ENCODE measurements at regions not wholly inside any gene's neighbourhood (a gene's known extent, or its start where the extent isn't known, plus 50 kb on each side); places are given as distances from the start of the nearest gene placed in this dataset.

DNA sequence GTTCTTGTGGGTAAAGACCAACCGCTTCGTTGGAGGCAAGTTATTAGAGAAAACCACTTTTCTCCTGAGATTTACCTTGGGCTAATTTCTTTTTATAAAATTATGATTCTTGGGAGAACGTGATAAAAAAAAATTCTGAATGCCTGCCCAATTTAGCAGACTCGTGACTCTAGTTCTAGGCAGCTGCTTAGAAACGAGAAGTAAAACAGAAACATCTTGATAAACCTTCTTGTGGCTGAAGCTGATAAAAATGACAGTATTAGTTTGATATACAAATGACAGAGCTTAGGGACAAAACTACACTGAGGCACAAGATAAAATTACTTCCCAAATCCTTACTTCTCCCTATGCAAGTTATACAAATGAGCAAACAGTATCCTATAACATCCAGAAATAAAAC lies 458.9 kb upstream of the TEX13C start:
- DNase-seq, result no peak

DNA sequence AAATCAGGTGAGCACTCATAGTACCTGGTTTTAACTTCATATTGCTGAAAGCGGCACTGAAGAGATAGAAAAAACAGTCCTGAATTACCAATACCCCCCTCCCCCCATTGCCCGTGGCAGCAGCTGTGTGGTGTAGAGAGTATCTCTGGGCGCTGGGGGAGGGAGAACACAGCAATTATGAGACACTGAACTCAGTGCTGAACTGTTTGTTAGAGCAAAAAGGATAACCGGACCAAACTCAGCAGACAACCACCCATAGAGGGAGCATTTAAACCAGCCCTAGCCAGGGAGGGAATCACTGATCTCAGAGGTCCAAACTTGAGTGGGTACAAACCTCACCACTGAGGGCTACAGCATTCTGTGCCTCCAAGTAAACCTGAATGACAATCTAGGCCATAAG lies 457.4 kb upstream of the TEX13C start:
- DNase-seq, result no peak

DNA sequence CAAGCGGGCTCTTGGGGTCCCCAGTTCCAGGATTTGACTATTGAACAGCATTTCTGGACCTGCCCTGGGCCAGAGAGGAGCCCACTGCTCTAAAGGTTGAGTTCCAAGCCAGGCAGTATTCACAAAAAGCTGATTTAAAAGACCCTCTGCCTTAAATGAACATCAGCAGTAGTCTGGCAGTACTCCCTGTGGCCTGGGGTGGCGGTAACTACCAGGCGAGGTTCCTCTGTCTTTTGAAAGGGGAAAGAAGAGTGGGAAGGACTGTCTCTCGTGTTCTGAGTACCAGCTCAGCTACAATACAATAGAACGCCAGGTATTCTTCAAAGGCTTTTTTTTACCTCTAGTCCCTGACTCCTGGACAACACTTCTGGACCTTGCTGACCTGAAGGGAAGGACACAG lies 456.4 kb upstream of the TEX13C start:
- DNase-seq, result no peak

DNA sequence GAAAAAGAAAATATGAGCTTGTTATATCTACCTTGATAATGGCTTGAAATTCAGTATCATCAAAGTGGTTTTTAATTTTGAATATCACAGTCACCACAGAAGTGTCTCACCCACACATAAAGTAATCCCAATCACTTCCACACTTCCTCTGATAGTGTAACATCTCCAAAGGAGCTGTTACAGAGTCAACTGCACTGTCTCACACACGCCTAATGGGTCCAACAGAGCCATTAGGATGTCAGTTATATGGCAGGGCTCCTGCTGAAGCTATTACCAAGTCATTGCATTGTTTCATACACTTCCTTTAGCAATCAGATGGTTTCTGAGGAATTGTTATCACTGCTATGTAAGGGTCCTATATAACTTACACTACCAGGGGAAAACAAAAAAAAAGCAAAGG lies 432.1 kb upstream of the TEX13C start:
- no peak for DNase-seq

DNA sequence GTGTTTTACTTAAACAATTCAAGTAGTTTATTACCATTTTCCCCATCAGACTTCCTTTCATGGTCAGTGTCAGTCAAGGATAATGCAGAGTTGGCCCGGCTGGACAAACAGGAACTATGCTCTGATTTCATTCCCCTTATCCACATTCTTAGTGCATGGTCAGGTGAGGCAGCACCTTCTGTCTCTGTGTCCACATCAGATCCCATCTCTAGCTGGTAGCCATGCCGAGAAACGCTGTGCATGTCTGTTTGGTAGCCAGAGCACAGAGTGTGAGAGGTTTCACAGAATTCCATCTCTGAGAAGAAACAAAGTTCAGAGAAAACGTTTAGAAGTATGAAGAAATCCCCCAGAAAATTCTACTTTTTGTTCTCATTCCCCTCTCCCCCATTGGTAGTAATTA lies 423.7 kb upstream of the TEX13C start:
- DNase-seq, result no peak

DNA sequence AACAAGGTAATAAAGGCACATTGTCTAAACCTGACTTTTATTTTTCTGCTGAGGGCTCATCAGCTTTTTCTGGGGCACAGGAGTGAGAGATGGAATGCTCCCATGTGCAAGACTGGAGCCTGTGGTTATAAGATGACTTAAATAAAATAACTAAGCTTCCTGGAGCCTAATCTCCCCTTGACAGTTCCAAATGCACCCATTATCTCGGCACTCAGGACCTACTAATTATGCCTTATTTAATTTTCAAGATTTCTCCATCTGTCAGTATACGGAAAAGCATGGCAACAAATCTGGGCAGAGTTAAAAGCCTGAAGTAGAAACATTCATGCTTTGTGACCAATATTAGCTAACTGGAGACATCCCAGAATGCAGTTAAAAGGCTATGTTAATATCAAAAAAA lies 416.7 kb upstream of the TEX13C start:
- DNase-seq, result no peak

DNA sequence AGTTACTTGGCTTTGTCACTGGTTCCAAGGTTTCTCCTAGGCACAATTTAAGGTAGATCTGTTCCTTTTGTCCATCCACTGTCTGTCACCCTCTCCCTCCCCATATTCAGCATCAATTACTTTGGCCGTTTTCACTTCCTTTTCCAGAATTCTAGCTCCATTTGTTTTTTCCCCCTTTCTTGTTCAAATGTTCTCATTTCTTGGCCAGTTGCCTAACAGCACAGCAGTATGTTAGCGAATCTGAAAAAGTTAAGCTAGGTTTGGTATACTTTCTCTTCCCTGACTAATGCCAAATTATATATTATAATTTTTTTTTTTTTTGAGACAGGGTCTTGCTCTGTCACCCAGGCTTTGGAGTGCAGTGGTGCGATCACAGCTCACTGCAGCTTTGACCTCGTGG lies 409.1 kb upstream of the TEX13C start:
- DNase-seq, result no peak

DNA sequence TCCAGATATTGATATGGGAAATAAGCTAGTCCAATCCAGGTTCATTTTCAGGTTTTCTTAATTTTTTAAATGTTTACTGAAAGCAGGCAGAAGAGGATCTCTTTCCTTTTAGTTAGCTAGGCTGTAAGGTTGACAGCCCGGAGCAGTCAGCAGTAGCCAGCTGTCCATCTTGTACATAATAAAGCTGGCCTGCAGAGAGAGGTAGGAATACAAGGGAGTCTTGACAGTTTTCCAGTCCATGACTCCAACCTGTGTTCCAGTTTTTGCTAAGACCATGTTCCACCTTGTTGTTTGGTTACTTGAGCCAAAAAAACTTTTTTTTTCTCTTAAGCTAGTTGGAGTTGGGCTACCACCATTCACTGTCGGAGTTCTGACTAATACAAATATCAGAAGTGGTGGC lies 402.7 kb upstream of the TEX13C start:
- DNase-seq, result no peak

DNA sequence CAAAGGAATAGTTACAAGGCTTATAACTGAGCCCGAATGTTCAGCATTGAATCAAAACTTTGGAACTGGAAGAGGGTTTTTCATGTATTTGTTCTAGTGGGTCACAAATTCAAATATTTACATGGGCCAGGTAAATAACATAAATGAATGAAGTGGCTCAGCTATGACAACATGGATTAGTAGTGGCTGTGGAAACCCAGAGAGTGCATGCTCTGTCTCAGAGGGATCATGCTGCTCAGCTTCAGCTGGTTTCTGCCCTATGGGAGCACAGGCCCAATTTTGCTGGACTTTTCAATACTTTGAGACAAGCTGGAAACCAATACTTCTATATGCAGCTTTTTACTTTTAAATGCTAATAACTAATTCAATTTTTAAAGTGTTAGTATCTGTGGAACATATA lies 394.0 kb upstream of the TEX13C start:
- no peak for DNase-seq

DNA sequence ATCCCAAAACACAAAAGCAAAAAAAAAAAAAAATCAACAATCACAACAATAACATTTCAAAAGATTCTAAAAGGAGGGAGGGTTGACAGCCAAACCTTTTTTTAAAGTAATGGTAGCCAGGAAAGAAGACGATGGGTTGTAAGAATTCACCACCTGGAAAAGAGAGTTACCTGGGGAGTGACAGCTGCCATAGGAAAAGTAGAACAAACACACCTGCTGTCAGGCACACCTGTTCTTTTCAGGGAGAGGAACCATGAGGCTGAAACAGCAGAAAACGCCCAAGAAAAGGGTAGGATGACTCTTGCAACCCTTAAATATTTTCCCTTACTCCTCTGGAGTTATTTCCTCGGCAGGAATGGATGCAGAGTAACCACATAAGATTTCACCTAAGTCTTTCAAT lies 388.4 kb upstream of the TEX13C start:
- DNase-seq, result no peak

DNA sequence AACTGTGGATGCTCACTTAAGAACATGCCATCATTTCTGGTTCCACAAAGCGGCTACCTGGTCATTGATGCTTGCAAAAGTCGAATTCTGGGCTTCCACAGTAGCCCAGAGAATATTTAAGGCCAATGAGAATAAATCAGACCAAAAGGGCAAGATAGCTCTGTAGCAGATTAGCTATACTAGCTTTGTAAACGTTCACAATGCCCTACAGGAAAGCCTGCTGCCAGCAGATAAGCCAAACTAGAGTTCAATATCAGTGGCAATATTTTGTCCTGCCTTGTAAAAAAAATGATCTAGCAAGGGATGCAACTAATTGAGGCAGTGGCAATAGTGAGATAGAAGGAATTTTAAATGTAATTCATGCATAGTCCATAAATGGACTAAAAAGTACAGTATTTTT lies 387.7 kb upstream of the TEX13C start:
- no peak for DNase-seq

DNA sequence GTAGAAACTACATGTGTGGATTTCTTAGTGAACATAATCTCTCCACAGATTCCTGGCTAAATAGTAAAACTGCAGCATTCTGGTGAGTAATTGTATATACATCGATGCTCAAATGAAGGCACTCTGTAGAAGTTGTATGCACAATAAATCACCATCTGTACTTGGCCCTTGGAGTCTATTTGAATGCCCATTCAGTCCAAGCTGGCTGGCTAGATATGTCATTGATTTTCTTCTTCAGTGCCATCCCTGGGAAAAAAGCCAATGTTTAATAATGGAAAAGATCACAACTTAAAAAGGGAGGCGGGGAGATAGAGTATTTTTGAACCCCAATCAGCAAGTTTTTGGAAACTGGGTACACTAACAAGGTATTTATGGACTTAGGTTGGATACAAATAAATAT lies 381.0 kb upstream of the TEX13C start:
- DNase-seq, result no peak

DNA sequence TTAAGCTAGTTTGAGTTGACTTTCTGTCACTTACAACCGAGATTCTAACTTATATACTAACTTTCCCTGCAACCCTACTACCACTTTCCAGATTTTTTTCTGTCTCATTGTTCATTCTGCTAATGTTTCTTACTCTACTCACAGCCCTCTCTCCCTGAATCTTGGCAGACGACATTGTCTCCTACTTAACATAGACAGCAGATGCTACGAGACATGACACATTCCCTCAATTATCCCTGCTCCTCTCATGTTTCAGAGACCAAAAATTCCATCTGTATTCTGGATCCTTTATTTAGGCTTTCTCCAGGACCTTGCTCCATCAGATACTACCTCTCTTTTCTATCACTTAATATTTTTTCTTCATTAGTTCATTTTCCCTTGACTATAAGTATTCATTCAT lies 379.1 kb upstream of the TEX13C start:
- DNase-seq, result no peak

DNA sequence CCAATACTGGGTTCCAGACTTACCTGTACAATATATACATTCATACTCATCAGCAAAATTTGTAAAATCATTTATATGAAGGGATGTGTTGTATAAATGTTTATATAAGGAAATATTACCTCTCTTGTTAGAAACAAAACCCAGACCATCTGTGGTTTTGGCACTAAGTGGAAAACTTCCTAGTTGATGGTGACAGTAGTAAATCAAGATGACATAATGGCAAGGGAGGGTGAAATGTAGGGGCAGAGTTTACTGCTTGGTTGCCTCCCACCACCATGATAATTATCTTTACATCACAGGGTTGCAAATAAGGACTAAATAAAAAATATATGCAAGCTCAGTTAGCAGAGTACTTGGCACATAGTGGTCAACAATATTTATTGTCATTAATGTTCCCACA lies 365.3 kb upstream of the TEX13C start:
- DNase-seq, result no peak

DNA sequence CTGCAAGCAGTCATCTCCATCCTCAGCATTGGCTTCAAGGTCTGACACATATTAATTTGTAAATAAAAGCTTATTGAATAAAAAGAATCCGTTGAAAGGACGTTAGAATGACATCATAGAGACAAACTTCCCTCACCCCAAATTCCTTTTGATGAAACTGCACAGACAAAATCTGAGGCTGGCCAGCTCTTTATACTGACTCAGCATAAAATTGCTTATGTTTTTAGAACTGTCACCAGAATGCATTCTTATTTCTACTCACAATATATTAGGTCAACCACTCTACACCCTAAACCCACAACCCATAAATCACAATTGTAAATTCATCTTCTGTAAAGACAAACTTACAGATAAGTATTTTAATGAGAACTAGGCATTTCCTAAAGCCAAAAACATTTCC lies 359.2 kb upstream of the TEX13C start:
- DNase-seq, result no peak

DNA sequence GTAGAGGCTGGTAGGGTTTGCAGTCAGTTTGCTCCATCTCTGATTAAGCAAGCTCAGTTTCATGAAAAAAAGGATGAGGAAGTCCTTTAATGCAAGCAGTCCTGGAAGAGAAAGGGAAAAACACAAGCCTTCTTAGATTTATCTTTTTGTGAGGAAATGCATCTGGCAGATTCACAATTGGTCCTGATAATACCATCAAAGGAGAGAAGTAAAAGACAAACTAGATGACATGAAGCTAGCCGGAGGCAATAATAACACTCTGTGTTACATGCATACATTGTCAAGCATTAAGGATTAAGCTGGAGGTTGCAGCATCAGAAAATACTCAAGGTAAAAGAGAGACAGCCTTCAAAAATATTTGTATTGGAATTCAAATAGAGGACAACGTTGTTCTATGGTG lies 356.0 kb upstream of the TEX13C start, which contains the start of gene TENM1:
Gene TENM1, minus strand, starts transcription at position 101 of the 400 bp plus-strand sequence.
- no peak for DNase-seq

DNA sequence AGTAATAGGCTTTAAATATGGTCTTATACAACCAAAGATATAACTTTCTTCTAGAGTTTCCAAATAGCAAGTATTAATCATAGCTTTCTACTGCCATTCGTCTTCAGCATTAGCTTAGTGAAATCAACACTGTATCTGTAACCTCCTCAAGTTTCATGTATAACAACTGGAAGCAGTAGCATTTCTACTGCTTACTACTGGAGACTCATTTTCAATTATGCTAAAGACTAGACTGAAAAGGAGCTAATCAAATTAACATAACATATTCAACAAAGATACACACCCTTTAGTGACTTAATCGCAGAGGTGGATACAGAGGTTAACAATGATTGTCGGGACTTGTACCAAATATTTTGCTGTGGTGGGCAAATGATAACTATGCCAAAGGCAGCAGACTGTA lies 344.2 kb upstream of the TEX13C start:
- no peak for DNase-seq

DNA sequence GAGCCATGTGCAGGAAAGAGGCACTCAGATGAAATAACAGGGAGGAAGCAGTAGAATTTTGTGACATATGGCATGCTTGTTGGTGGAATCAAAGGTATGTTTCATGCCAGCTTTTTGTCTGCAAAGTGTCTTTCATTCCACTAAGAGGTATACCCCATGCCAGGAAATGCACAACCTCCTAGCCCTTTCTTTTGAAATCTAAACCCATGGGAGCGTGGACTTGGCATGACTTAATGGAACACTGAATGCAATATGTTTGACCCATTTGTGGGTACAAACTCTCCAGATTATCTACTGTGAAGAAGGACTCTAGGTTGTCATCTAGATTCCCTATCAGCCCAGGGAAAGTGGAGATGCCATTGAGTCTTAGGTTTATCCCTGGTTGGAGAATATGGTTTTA lies 338.3 kb upstream of the TEX13C start:
- no peak for DNase-seq

DNA sequence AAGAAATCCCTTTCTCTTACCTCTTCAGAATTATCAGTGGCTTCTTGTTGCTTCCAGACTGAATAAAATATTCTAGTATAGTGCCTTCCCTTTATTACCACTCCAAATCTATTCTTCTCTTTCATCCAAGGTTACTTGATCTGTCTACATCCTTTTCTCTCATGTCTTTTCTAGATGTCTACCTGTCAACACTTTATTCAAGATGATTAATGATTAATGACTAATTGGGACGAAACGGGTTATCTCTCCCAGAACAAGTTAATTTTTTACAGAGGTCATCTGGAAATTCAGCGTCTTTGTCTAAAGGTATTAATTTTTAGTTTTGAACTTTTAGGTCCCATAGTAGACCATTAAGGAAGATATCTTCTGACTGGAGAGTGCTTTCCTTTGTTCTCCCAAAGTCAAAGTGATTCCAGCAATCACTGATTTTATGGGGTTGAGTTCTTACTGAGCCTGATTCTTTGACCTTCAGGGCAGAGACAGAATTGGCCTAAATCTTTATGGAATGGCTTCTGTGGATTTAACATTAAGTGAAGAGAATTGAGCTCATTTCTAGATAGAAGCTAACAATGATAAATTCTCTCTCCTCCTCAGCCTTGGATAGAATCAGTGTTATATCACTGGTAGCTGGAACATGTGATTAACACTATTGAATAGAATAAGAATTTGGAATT lies 335.4 kb upstream of the TEX13C start:
- no peak for DNase-seq

DNA sequence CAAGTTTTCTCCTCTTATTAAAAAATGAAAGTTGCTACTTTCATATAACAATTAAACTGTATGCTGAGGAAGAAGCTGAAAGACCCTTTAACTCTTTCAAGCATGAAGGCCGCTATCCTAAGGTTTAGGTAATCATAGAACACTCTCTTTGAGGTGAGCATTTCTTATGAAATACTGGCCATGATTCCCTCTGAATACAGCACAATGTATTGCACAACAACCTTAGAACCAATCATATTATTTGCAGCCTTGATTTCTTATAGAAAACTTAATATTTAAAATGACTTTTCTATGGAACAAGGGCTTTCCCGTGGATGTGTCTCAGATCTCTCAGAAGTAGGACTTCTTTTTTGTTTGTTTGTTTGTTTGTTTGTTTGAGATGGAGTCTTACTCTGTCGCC lies 333.4 kb upstream of the TEX13C start:
- DNase-seq, result no peak

DNA sequence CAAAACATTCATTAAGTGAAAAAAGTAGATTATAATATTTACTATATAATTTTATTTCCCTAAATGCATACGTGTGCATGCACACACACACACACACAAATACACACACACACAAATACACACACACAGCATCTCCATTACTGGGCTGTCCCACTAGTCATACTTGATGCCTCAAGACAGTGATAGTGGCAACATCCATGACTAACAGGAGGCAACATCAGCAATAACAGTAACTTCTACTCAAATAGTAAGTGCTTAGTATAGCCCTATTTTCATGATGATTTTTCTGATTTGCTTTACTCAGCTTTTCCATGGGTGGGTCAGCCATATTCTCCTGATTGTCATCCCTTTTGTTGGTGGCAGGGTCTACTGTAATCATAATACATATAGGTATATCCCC lies 325.9 kb upstream of the TEX13C start:
- no peak for DNase-seq

DNA sequence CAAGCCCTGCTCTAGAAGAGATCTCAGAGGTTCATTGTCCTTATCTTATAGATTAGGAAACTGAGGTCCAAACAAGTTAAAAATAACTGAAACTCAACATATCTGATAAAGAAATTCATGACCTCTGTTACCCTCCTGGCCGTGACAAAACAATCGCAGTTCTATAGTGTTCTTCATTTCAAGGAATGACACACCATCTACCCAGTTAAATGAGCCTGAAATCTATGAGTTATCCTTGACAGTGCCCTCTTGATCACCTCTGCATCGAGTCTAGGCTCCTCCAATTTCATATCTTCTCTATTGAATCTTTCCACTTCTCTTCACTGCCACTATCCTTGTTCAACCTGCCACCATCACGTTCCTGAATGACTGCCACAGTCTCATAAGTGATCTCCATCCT lies 325.3 kb upstream of the TEX13C start:
- DNase-seq, result no peak

DNA sequence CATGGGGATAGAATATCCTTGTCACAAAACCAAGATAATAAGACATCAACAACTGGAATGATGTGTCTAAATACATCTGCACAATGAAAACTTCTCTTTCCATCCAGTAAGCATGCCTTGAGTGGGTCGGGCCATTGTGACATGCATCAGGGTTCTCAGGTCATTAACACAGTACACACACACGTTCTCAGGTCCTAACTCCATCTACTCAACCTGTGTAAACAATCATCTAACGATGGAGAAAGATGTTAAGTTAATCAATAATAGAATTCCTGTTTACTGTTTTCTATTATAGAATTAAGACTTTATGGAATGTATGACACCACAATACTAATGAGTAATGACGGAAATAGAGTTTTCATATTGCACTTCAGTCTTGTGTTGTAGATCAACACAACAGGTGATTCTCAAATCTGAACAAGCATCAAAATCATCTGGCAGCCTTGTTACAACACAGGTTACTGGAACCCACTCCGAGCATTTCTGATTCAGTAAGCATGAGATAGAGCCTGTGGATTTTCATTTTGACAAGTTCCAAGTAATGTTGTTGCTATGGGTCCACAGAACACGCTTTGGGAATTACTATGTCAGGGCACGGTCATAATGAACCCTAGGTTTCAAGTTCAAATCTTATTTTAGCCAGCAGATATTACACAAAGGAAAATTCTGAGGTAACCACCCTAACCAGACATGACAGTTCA lies 315.8 kb upstream of the TEX13C start:
- DNase-seq, result no peak

DNA sequence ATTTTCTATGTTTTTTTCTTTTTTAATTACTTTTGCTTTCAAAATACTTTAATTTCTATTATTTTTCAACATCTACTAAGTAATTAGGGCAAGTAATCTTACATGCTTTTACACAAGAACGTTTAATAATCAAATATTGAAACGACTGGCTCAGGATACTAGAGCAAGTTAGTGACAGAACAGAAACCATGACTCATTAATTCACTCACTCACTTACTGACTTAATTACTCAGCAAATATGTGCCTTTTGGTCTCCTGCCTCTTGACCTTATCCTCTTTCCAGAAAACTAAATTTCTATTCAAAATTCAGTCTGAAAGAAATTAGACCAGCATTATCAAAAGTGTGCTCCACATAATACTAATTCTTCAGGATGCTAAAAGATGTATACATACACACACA lies 314.9 kb upstream of the TEX13C start:
- DNase-seq, result no peak

DNA sequence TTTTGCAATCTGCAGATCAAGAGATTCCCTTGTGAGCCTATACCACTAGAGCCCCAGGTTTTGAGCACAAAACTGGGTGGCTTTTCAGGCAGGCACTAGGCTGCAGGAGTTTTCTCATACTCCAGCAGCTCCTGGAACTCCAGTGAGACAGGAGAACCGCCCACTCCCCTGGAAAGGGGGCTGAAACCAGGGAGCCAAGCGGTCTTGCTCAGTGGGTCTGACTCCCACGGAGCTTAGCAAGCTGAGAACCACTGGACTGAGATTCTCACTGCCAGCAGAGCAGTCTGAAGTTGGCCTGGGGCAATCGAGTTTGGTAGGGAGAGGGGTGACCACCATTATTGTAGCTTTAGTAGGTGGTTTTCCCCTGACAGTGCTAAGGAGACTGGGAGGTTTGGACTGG lies 313.8 kb upstream of the TEX13C start:
- no peak for DNase-seq

Measured in right hindlimb (tissue), 1 donor.